ENCODE measurements at regions not wholly inside any gene's neighbourhood (a gene's known extent, or its start where the extent isn't known, plus 50 kb on each side); places are given as distances from the start of the nearest gene placed in this dataset.

DNA sequence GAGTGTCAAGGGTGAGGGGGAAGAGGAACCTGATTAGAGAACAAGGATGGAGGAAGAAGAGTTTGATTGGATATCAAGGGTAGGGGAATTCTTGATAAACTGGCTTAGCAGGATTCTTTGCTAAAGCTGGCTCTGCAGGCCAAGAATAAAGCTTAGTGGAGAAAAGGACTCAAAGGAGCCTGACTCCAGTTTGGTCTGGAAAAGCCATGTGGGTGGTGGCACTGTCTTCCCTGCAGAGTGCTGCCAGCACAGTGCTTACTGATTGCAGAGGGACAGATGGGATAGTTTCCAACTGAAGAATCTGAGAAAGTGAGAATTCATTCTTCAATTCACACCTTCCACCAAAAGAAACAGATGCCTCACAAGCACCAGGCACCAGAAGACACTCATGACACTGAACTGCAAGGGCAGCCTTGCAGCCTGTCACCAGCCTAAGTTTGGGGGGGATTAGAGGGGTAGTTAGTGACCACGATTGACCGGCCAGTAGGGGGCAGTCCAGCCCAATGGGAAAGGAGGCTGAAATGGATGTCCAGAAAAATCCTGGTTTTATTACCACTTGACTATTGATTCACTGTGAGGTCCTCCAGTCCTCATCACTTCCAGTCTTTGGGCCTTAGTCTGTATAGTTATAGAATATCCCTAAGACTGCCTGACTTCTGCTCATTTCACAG lies 334.5 kb downstream of the SMAD2 start:
- TF ChIP-seq, protein P1, sequence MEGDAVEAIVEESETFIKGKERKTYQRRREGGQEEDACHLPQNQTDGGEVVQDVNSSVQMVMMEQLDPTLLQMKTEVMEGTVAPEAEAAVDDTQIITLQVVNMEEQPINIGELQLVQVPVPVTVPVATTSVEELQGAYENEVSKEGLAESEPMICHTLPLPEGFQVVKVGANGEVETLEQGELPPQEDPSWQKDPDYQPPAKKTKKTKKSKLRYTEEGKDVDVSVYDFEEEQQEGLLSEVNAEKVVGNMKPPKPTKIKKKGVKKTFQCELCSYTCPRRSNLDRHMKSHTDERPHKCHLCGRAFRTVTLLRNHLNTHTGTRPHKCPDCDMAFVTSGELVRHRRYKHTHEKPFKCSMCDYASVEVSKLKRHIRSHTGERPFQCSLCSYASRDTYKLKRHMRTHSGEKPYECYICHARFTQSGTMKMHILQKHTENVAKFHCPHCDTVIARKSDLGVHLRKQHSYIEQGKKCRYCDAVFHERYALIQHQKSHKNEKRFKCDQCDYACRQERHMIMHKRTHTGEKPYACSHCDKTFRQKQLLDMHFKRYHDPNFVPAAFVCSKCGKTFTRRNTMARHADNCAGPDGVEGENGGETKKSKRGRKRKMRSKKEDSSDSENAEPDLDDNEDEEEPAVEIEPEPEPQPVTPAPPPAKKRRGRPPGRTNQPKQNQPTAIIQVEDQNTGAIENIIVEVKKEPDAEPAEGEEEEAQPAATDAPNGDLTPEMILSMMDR (IDR thresholded peaks at IDR 0.05 in 4 of 5, conservative IDR thresholded peaks at IDR 0.05 in 1 of 5) = no peak
- TF ChIP-seq POLR2A (IDR thresholded peaks at IDR 0.05) = no peak

All from gastrocnemius medialis (tissue), 4 donors.